ENCODE measurements at regions not wholly inside any gene's neighbourhood (a gene's known extent, or its start where the extent isn't known, plus 50 kb on each side); places are given as distances from the start of the nearest gene placed in this dataset.
A peak's percentile ranks its signal among the peaks of the same experiment; 100 is the strongest.
"Not testable (repeated sequence)": the region's sequence is repeated elsewhere in the genome, so short reads cannot be mapped to it uniquely, and the experiment has no call there.

DNA sequence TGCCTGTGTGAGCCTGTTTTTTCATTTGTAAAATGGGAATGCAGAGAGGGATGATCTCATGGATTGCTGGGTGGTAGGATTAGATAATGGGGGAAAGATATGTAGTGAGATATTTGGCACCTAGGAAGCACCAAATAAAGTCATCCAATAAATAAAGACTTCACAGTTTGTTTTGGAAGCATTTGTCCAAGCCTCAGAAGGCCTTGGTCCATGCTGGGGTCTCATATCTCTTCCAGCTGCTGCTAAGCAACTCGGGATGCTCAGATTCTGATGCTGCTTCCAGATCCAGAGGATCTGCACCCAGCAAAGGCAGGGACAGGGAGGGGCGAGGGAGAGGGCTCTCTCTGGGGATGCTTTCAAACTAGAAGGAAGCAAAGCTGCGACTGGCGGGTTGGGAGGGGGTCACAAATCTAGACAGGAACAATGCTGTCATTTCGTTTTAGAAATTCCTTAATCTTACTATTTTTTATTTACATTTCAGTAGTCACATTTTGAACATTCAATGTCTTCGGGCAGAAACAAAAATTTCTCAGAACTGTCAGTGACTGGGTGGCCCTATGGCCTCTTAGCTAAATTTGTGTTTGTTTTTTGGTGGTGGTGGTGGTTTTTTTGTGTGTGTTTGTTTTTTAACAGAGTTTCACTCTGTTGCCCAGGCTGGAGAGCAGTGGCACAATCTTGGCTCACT lies 114.9 kb upstream of the CDH5 start:
- DNase-seq (ENCODE audit: extremely low read depth in 1 of 11, low read depth in 9 of 11, low spot score in 4 of 11) = no peak

DNA sequence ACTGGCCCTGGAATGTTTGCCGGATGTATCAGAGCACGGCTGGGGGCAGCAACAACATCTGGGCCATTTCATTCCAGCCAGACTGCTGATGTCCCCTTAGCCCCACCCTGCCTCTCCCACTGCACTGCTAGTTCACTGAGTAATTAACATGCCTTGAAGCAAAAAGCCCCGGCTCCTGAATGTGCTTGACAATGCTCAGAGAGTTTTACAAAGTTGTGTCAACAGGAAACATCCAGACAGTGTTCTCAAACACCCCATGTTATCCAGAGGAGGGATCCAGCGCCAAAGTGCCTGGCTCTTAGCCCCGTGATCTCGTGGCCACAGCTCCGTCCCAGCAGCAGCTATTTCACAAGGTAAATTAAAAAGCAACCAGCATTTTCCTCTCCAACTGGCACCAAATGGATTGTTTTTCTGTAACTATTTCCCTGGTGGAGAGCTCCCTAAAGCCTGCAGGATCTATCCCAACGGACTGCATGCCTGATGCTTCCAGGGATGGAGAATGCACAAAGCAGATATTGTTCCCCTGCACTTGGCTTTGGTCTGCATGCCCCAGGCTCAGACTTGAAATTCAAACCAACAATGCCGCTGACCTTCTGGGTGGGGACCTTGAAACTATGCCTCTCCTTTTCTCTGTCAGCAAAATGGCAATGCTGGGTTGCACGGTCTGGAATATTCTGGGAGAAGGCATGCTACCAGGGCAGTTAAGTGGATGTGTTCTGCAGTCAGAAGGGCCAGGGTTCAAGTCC lies 115.6 kb upstream of the CDH5 start:
- peak in 5 of 11 donors; percentile 54 to 74 (median 66) for DNase-seq (ENCODE audit: extremely low read depth in 1 of 11, low read depth in 9 of 11, low spot score in 4 of 11)

DNA sequence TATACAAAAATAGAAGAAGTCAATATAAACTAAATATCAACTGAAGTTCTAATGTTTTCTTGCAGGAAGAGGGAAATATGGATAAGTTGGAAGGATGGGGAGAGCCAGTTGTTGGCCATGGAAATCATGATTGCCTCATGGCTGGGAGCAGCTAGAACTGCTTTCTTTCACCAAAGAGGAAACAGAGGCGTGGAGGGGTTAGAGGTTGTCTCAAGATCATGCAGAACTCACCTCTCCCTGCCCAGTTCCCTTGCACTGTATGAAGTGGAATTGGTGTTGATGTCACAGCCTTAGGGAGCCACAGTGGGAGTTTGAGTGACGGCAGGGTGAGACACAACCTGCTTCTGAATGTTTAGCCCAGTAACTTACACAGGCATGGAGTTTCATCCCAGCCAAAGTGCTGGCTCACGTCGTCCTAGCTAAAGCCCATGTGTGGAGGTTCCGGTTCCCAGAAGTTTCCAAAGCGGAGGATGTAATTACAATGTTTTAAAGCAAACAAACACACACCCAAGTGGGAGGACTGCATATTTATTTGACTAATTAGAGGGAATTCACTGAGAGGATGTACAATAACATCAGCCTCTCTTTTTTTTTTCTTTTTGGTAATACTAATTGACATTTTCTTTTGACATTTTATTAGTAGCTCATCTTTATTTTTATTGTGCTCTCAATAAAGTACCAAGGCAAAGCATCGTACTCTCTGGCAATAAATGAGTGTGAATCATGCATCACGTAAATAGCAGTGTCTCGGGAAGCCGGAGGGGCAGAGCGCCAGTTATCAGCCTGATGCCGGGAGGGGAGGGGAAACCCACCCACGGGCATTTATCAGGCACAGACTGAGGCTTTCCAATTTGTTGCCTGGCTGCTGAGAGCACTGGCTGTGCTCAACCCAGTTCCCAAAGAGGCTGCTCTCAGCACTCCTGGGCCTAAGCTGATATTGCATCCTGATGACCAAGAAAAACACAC lies 118.7 kb upstream of the CDH5 start:
- DNase-seq (ENCODE audit: extremely low read depth in 1 of 11, low read depth in 9 of 11, low spot score in 4 of 11) = peak in 2 of 11 donors; percentile 64 to 70

DNA sequence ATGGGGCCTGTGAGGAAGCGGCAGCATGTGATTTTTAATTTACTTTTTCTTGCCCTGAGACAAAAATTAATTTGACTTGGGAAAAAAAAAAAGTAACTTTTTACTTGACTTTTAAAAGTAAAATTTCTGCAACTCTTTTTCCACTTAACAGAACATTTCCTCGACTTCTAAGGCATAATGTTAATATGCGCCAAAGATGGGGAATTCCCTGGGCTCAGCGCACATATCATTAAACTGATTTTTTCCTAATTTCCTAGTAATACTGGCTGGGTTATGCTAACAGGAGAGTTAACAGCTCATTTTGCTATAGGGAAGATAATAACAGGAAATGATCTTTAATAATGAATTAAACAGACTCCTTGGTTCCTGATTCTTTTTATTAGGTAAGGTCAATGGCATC lies 120.6 kb upstream of the CDH5 start:
- DNase-seq (ENCODE audit: extremely low read depth in 1 of 11, low read depth in 9 of 11, low spot score in 4 of 11) = no peak

DNA sequence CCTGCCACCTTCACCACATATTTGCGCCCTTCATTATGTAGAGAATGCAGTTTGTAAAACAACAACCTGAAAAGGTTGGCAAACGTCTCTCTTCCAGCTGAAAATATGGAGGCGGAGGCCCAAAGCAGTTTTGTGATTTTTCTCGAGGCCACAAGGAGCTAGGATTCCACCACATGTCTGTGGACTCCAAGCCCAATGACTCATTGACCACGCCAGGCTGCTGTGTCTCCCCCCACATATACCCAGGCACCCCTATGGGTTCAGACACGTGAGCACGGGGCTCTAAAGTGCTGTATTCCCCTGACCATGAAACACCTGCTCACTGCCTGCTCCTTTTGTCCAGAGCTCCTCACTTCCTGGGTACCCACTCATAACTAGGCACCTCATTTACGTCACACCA lies 121.4 kb upstream of the CDH5 start:
- DNase-seq (ENCODE audit: extremely low read depth in 1 of 11, low read depth in 9 of 11, low spot score in 4 of 11) = no peak

DNA sequence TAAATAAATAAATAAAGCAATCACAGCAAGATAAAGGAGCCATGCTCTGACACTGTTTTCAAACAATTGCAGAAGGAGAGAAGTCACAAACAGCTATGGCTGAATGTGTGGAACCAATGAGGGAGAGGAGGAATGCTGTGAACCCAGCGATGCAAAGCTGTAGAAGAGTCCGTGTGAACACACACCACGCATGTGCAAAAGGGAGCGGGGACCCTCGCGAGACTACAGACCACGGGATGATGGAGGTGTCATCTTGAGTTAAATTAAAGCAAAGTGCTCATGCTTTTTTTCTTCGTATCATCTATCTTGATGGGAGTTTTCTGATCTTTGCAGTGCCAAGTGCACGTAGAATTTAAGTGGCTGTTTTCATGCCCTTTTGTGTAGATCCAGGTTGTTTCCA lies 123.8 kb upstream of the CDH5 start:
- DNase-seq (ENCODE audit: extremely low read depth in 1 of 11, low read depth in 9 of 11, low spot score in 4 of 11) = no peak

DNA sequence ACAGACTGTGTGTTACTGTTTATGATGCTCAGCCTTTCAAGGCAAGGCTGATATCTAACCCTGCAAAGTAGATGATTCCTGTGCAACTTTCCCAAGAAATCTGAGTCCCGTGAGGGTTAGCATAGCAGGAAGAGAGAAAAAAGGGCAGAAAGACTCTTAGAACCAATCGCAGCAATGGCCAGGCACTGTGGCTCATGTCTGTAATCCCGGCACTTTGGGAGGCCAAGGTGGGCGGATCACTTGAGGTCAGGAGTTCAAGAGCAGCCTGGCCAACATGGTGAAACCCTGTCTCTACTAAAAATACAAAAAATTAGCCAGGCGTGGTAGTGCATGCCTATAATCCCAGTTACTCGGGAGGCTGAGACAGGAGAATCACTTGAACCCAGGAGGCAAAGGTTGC lies 124.3 kb upstream of the CDH5 start:
- not testable (repeated sequence) for DNase-seq (ENCODE audit: extremely low read depth in 1 of 11, low read depth in 9 of 11, low spot score in 4 of 11)

DNA sequence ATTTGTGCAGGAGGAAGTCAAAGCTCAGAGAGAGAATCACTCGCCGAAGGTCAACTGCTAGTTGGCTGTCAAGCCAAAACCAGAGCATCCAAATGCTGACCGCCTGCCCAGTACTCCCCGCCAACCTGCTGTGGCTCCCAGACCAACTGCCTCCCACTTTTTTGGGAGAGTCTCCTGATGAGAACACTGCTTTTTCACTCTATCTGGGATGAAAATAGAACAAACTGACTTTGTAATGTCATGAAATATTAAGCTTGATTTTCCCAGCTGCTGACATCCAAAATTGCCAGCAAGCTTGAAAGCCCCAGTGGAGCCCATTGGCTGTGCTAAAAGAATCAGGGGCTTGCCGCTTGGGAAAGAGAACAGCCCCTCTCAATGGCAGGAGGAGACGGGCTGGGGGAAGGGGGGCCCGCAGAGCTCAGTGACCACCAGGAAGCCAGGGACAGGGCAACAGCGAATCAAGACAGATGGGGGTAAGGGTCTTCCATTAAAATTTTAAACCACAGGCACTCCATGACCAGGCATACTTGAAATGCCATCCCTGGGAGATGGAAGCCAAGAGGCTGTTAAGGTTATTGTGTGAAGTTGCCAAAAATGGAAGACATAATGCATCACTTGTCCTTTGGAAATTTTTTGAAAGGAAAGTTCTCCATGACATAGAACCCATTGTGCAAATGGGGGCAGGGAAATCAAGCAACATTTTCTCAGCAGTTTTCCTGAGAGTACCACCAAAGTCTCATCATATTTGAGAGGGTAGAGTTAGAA lies 125.7 kb upstream of the CDH5 start:
- DNase-seq (ENCODE audit: extremely low read depth in 1 of 11, low read depth in 9 of 11, low spot score in 4 of 11) = no peak

DNA sequence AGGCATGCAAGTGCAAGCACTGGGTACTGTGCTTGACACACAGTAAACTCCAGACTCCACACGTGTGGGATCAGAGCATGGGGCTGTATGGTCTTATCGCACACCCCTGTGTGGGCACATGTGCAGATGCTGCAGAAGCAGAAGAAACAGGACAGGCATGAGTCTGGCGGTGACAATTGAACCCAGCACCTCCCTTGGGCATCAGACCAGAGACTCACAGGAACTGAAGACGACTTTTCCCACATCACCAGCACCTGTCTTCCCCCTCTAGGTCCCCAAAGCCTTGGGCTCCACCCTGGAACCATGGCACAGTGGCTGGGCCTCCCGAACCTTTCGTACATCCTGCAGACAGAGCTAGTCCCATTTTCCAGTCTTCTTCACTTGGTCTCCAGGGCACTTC lies 126.4 kb upstream of the CDH5 start:
- no peak for DNase-seq (ENCODE audit: extremely low read depth in 1 of 11, low read depth in 9 of 11, low spot score in 4 of 11)

DNA sequence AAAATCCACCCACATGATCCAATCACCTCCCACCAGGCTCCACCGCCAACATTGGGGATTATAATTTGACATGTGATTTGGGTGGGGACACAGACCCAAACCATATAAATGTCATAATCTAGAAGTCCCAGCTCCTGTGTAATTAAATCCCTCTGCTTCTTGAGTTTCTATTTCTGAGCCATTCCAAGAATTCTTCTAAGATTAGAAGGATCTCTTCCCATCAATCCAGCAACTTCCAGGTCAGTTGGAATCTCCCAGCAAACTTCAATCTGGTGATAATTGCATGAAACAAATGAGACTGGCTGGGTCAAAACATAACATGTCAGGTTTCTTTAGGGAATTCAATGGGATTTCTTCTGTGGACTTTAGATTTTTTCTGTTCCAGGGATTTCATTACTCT lies 127.8 kb upstream of the CDH5 start:
- DNase-seq (ENCODE audit: extremely low read depth in 1 of 11, low read depth in 9 of 11, low spot score in 4 of 11) = no peak

DNA sequence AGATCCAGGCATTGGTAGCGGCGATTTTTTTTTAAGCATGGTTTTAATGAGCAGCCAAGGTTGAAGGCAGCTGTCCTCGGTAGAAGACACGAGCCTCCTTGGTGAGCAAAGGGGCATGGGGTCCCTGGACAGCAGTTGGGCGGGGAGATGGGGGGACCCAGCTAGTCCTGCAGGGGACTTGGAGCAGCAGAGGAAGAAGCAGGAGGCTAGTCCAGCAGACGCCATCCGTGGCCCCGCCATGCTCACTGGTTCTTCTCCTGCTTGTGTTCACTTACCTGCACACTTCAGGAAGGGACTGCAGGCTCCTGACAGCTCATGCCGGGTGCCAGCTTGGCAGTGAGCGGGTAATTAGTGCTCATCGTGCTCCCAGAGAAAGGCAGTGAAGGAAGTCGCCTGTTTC lies 130.2 kb upstream of the CDH5 start:
- no peak for DNase-seq (ENCODE audit: extremely low read depth in 1 of 11, low read depth in 9 of 11, low spot score in 4 of 11)

DNA sequence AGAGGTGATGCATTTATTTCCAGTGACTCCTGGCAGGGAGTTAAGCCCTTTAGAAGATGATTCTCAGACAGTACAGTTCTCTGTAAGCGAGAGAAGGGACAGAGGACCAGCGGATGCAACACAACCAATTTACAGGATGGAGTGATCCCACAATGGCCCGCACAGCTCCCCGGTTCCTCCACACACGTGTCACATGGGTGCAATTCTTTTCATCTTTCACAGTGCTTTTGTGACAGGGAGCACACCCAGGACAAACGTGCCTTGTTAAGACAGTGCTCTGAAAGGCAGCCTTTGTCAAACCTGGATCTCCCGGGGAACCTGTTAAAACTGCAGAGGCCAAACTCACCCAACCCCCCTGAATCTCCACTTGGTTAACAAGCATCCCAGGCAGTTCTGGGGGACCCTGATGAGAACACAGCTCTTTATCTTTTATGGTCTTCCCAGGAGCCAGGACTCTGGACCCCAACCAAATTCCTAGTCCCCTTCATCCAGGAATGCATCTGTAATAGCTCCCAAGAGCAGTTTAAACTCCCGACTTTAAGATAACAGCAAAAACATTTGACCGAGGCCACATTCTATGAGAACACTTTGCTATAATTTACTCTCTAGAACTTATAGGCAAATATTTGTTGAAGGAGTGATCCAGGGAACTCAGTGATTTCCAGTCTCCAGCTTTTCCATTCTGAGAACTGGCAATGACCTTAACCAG lies 134.9 kb upstream of the CDH5 start:
- peak in 2 of 11 donors; percentile 16 to 43 for DNase-seq (ENCODE audit: extremely low read depth in 1 of 11, low read depth in 9 of 11, low spot score in 4 of 11)

DNA sequence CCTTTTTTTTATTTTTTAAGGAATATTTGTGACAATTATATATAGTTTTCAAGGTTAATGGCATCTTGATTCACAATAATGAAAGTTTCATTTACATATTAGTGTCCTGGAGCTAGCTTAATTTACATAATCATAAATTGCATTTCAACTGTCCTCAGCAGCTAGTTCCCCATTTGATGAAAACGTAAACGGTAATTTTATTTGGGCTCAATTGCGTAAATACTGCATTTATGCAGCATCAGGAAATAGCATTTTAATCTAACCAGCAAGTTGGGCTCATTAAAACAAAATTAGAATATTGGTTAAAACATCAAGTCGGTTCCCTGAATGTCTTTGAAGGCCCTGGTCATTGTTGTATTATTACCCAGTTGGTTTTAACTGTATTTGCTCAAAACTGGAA lies 136.8 kb upstream of the CDH5 start:
- DNase-seq (ENCODE audit: extremely low read depth in 1 of 11, low read depth in 9 of 11, low spot score in 4 of 11) = no peak

DNA sequence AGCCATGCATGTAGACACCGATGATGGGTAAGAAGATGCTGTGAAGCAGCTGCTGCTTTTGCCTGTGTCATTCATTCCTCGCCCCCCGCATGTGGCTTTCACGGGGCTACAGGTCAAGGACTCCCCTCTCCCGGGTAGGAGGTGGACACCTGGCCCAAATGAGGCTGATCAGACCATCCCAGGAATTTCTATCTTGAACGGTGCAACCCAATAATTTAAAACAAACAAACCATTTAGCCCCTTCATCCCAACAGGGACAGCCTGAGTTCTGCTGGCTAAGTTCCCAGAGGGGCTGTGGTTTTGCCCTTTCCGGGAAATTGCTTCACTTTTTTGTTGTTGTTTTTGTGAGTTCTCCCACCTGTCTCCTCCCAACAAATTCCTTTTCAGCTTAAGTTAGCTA lies 137.7 kb upstream of the CDH5 start:
- DNase-seq (ENCODE audit: extremely low read depth in 1 of 11, low read depth in 9 of 11, low spot score in 4 of 11) = peak in 6 of 11 donors; percentile 35 to 70 (median 52)

DNA sequence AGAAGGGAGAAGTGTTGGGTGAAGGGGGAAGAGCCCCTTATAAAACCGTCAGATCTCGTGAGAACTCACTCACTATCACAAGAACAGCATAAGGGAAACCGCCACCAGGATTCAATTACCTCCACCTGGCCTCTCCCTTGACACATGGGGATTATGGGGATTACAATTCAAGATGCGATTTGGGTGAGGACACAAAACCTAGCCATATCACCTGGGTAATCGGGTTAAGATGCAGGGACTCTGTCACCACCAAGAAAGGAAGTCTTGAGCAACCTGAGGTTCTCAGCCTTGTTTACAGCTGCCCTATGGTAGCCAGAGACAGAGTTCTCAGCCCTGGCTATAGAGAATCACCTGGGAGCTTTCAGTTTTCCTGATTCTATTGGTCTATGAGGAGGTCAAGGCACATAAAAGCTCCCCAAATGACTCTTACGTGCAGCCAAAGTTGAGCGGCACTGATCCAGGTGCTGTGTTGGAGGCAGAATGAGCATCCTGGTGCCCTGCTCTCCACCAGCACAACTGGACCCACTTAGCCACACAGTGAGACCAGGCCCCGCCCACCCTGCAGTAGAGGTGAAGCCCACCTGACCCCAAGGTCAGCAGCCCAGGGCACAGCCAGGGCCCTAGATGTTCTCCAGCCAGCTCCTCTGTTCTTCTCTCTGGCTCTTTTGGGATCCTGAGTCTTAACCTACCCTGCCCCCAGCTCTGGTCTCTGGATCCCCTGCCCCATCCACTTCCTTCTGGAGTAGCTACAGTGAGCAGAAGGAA lies 138.5 kb upstream of the CDH5 start:
- DNase-seq (ENCODE audit: extremely low read depth in 1 of 11, low read depth in 9 of 11, low spot score in 4 of 11) = no peak

DNA sequence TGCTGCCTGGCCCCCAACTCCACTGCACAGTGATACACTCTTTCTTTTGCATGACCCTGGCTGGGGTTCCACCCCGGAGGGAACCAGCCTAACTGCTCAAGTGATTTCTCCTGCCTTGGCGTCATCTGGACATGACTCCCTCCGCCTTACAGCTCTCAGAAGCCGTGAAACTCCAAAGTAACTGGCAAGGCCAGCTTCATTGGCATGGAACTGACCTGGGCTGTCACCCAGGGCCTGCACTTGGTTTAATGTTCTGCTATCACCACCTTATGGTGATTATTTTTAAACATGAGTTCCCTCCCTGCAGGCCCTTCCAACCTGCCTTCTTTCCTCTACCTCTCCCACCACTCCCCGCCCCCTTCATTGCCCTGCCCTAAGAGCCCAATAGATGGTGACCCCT lies 139.7 kb upstream of the CDH5 start:
- DNase-seq (ENCODE audit: extremely low read depth in 1 of 11, low read depth in 9 of 11, low spot score in 4 of 11) = no peak

DNA sequence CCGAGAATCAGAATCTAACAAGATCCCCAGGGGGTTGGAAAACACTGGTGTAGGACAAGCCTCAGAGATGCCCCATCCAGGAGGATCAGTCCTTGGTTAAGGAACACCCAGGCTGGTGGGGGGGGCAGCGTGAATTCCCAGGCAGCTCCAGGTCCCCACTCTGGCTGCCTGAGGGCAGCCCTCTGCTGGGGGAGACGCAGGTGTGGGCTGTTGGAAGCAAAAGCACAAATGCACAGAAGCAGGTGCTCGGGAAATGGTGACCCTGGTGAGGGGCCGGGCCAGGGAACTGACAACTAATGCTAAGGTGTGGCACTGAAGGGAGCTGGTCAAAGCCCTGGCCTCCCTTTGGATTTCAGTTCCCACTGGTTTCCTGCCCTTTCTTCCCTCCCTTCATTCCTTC lies 140.8 kb upstream of the CDH5 start:
- DNase-seq (ENCODE audit: extremely low read depth in 1 of 11, low read depth in 9 of 11, low spot score in 4 of 11) = no peak

DNA sequence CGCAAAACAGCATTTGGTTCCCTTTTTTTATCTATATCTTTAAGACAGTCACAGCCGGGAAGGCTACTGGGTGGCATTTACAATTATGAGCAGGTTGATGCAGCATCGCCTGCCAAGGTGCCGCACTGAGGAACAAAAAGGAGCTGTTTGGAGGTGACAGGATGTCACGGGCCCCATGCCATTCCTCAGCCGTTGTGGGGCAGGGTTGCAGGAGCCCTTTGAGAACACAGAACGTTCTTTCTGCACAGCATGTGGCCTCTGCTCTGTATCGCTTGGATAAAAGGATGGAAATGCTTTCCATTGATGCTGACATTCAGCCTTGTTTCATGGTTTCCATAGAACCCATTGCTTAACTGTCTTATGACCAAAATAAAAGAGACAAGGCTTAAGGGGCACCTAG lies 141.9 kb upstream of the CDH5 start:
- DNase-seq (ENCODE audit: extremely low read depth in 1 of 11, low read depth in 9 of 11, low spot score in 4 of 11) = no peak

Measured in renal cortex interstitium (tissue), 11 donors.